ENCODE measurements at regions not wholly inside any gene's neighbourhood (a gene's known extent, or its start where the extent isn't known, plus 50 kb on each side); places are given as distances from the start of the nearest gene placed in this dataset.

- DNase-seq (ENCODE audit: low read depth in 4 of 4, low spot score in 2 of 4): no peak
Measured at GRCh38 chr9:2243666-2244555, 228.8 kb downstream of the SMARCA2 start.

GRCh38 chr9:2247340-2247739, 232.2 kb downstream of the SMARCA2 start:
- DNase-seq (ENCODE audit: low read depth in 4 of 4, low spot score in 2 of 4): no peak

- DNase-seq (ENCODE audit: low read depth in 4 of 4, low spot score in 2 of 4): no peak
Measured at GRCh38 chr9:2248768-2249265, 233.7 kb downstream of the SMARCA2 start.

GRCh38 chr9:2253636-2254580, 238.8 kb downstream of the SMARCA2 start:
- no peak for DNase-seq (ENCODE audit: low read depth in 4 of 4, low spot score in 2 of 4)

- no peak for DNase-seq (ENCODE audit: low read depth in 4 of 4, low spot score in 2 of 4)
Measured at GRCh38 chr9:2255128-2255527, 240.0 kb downstream of the SMARCA2 start.

- DNase-seq (ENCODE audit: low read depth in 4 of 4, low spot score in 2 of 4): no peak
Measured at GRCh38 chr9:2257248-2257929, 242.2 kb downstream of the SMARCA2 start.

GRCh38 chr9:2260417-2261306, 245.5 kb downstream of the SMARCA2 start:
- DNase-seq (ENCODE audit: low read depth in 4 of 4, low spot score in 2 of 4): no peak

GRCh38 chr9:2261421-2262103, 246.4 kb downstream of the SMARCA2 start:
- no peak for DNase-seq (ENCODE audit: low read depth in 4 of 4, low spot score in 2 of 4)

GRCh38 chr9:2262386-2263071, 247.4 kb downstream of the SMARCA2 start:
- no peak for DNase-seq (ENCODE audit: low read depth in 4 of 4, low spot score in 2 of 4)

- no peak for DNase-seq (ENCODE audit: low read depth in 4 of 4, low spot score in 2 of 4)
Measured at GRCh38 chr9:2263111-2263510, 248.0 kb downstream of the SMARCA2 start.

GRCh38 chr9:2263665-2264064, 248.5 kb downstream of the SMARCA2 start:
- no peak for DNase-seq (ENCODE audit: low read depth in 4 of 4, low spot score in 2 of 4)

- DNase-seq (ENCODE audit: low read depth in 4 of 4, low spot score in 2 of 4): no peak
Measured at GRCh38 chr9:2264081-2264480, 248.9 kb downstream of the SMARCA2 start.

- no peak for DNase-seq (ENCODE audit: low read depth in 4 of 4, low spot score in 2 of 4)
Measured at GRCh38 chr9:2267181-2267745, 252.1 kb downstream of the SMARCA2 start.

GRCh38 chr9:2269778-2270177, 254.6 kb downstream of the SMARCA2 start:
- DNase-seq (ENCODE audit: low read depth in 4 of 4, low spot score in 2 of 4): no peak

GRCh38 chr9:2270565-2270964, 255.4 kb downstream of the SMARCA2 start:
- no peak for DNase-seq (ENCODE audit: low read depth in 4 of 4, low spot score in 2 of 4)

GRCh38 chr9:2271426-2271825, 256.3 kb downstream of the SMARCA2 start:
- DNase-seq (ENCODE audit: low read depth in 4 of 4, low spot score in 2 of 4): no peak

GRCh38 chr9:2274762-2275161, 259.6 kb downstream of the SMARCA2 start:
- DNase-seq (ENCODE audit: low read depth in 4 of 4, low spot score in 2 of 4): no peak

- DNase-seq (ENCODE audit: low read depth in 4 of 4, low spot score in 2 of 4): no peak
Measured at GRCh38 chr9:2276296-2276695, 261.1 kb downstream of the SMARCA2 start.
